ENCODE measurements at regions not wholly inside any gene's neighbourhood (a gene's known extent, or its start where the extent isn't known, plus 50 kb on each side); places are given as distances from the start of the nearest gene placed in this dataset.

DNA sequence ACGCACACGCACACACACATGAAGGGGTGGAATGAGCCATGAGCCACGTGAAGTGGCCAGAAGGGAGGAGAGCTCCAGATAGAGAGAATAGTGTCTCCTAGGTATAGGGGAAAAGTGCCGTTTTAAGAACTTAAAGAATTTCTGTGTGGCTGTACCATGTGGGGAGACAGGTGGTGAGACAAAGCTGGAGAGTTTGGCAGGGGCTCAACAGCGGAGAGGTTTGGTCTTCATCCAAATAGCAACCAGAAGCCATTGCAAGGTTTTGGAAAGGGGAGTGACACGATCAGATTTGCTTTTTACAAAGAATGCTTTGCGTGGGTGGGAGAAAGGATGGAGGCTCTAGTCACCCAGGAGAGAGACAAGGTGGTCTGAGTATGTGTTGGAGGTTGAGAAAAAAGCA lies 146.0 kb downstream of the IL20RB start:
- Mint-ChIP-seq H3K36me3 (ENCODE audit: insufficient read depth, unreplicated experiment) (no peaks in the 10 kb centered on the region), H3K27ac (ENCODE audit: unreplicated experiment) (no peak overlapping the region), H3K27me3 (ENCODE audit: unreplicated experiment) (peaks cover 27% of the 10 kb centered on the region), H3K9me3 (ENCODE audit: low read depth, unreplicated experiment) (no peaks in the 10 kb centered on the region), H3K4me3 (ENCODE audit: low read depth, unreplicated experiment) (no peak overlapping the region), H3K4me1 (ENCODE audit: low read depth, unreplicated experiment) (no peaks in the 10 kb centered on the region)
- TF ChIP-seq, protein P1, sequence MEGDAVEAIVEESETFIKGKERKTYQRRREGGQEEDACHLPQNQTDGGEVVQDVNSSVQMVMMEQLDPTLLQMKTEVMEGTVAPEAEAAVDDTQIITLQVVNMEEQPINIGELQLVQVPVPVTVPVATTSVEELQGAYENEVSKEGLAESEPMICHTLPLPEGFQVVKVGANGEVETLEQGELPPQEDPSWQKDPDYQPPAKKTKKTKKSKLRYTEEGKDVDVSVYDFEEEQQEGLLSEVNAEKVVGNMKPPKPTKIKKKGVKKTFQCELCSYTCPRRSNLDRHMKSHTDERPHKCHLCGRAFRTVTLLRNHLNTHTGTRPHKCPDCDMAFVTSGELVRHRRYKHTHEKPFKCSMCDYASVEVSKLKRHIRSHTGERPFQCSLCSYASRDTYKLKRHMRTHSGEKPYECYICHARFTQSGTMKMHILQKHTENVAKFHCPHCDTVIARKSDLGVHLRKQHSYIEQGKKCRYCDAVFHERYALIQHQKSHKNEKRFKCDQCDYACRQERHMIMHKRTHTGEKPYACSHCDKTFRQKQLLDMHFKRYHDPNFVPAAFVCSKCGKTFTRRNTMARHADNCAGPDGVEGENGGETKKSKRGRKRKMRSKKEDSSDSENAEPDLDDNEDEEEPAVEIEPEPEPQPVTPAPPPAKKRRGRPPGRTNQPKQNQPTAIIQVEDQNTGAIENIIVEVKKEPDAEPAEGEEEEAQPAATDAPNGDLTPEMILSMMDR (IDR thresholded peaks at IDR 0.05; ENCODE audit: unreplicated experiment), result no peak
- BruUV-seq (replicated peaks), result no TSS peak
- DNase-seq, result no peak
- intact Hi-C loops (cut with micrococcal nuclease; ENCODE audit: unreplicated experiment), result loop anchor here (2.0 kb wide), 1 partner anchor 71 kb away; no protein-coding TSS in a partner anchor
- CTCF ChIA-PET, result no interaction called here

DNA sequence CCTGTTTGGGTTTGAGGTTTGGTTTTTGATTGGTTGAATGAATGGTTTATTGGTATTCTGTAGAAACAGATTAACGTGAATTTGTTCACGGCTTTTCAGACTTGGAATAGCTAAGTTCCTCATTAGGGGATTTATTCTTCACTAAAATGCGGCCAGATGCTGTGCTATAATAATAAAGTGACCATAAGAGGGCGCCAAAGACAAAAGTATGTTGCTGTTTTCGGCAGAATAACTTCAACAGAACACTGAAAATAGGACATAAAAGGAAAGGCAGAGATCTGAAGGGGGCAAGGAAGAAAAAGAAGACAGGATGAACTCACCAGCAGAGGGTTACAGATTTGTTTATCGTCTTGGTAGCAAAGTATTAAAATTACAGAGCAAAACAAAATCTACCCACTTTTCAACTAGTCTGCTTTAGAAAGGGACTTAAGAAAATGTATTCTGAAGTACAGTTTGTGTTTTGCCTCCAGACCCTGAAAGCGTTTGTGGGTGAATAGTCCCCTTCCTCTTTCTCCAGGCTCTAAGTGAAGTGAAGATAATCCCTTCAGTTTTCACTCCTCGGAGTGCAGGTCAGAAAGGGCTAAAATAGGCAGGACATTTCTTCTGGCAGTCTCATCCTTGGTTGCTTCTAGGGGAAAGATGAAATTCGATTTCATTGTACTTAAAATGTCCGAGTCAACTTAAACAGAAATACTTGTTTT lies 147.6 kb downstream of the IL20RB start:
- CTCF ChIA-PET, result interaction anchor here (0.6 to 2.0 kb wide), 9 partner anchors 9 to 866 kb away, joined by 3 to 11 read pairs (median 4); no protein-coding TSS in a partner anchor
- BruUV-seq (replicated peaks), result no TSS peak
- intact Hi-C loops (cut with micrococcal nuclease; ENCODE audit: unreplicated experiment), result loop anchor here (1.0 to 5.0 kb wide), 7 partner anchors 73 to 947 kb away; no protein-coding TSS in a partner anchor
- TF ChIP-seq, protein P1 (IDR thresholded peaks at IDR 0.05; ENCODE audit: unreplicated experiment), result peak; percentile 71
- peaks cover 29% of the 10 kb centered on the region for H3K27me3 Mint-ChIP-seq (ENCODE audit: unreplicated experiment)
- no peaks in the 10 kb centered on the region for H3K9me3 Mint-ChIP-seq (ENCODE audit: low read depth, unreplicated experiment)
- H3K36me3 Mint-ChIP-seq (ENCODE audit: insufficient read depth, unreplicated experiment), result no peaks in the 10 kb centered on the region
- no peaks in the 10 kb centered on the region for H3K4me1 Mint-ChIP-seq (ENCODE audit: low read depth, unreplicated experiment)
- no peak overlapping the region for H3K27ac Mint-ChIP-seq (ENCODE audit: unreplicated experiment)
- H3K4me3 Mint-ChIP-seq (ENCODE audit: low read depth, unreplicated experiment), result no peak overlapping the region
- DNase-seq, result peak; percentile 63

DNA sequence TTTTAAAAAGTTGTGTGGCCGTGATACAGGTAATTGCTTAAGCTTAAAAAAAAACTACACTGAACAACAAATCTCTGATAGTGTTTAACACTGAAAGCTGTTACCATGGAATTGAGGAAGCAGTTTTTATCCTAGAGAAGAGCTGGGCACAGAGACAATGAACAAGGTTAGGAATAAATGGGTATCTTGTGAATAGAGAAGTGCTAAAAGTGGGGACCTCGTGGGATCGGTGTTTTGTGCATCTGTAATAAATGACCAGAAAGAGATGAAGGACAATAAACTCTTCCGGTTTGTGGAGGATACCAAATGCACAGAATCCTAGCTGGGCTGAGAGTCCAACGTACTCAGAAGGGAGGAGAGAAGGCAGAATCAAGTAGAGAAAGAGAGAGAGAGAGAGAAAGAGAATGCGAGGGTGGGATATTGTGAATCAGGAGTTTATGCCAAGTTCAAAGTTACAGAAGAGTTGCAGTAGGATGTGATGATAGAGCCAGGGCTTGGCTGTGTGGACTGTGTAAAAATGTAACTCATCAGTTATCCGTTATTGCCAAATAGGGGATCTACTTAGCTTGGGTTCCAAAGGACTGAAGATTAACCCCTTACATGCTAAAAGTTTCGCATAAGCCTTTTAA lies 148.9 kb downstream of the IL20RB start:
- intact Hi-C loops (cut with micrococcal nuclease; ENCODE audit: unreplicated experiment), result loop anchor here (5.0 kb wide), 1 partner anchor 601 kb away; no protein-coding TSS in a partner anchor
- DNase-seq, result no peak
- no TSS peak for BruUV-seq (replicated peaks)
- H3K27me3 Mint-ChIP-seq (ENCODE audit: unreplicated experiment), result peaks cover 29% of the 10 kb centered on the region
- H3K36me3 Mint-ChIP-seq (ENCODE audit: insufficient read depth, unreplicated experiment), result no peaks in the 10 kb centered on the region
- H3K27ac Mint-ChIP-seq (ENCODE audit: unreplicated experiment), result no peak overlapping the region
- CTCF ChIA-PET, result interaction anchor here (0.6 to 2.0 kb wide), 4 partner anchors 371 to 865 kb away, joined by 3 to 11 read pairs (median 4); no protein-coding TSS in a partner anchor
- no peaks in the 10 kb centered on the region for H3K9me3 Mint-ChIP-seq (ENCODE audit: low read depth, unreplicated experiment)
- no peak overlapping the region for H3K4me3 Mint-ChIP-seq (ENCODE audit: low read depth, unreplicated experiment)
- TF ChIP-seq, protein P1 (IDR thresholded peaks at IDR 0.05; ENCODE audit: unreplicated experiment), result no peak
- H3K4me1 Mint-ChIP-seq (ENCODE audit: low read depth, unreplicated experiment), result no peaks in the 10 kb centered on the region

DNA sequence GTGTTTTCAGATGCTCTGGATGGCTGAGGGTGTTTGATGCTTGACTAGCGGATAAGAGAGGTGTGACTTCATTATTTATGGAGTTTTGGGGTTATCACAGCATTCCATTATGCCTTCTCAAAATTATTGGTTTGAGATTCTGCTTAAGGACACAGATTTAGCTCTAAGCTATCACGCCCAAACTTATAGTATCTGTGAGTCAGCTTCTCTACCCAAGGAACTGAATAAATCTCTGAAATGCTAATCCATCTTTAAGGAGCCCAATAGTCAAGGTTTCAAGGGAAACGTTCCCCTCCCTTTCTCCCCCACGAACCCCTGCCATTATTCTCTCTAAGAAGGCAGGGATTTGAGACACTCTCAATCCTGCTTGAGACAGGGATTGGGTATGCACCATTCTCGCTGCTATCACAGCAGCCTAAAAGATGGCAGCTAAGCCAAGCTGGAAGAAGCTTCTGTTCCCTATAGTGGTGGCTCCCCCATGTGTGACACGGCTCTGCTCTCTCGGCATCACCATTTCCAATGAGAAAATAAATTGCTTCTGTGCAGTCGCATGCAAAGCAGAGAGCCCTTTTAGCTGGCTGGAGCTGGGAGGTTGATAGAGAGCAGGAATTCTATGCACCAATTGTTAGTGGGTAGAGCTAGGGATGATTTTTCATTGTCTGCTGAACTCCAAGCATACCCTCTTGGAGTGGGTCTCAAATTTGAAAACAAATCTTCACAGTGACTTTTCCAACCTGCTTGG lies 151.1 kb downstream of the IL20RB start:
- Mint-ChIP-seq H3K4me3 (ENCODE audit: low read depth, unreplicated experiment) (no peak overlapping the region), H3K4me1 (ENCODE audit: low read depth, unreplicated experiment) (no peaks in the 10 kb centered on the region), H3K27me3 (ENCODE audit: unreplicated experiment) (peaks cover 29% of the 10 kb centered on the region), H3K36me3 (ENCODE audit: insufficient read depth, unreplicated experiment) (no peaks in the 10 kb centered on the region), H3K9me3 (ENCODE audit: low read depth, unreplicated experiment) (no peaks in the 10 kb centered on the region), H3K27ac (ENCODE audit: unreplicated experiment) (no peak overlapping the region)
- TF ChIP-seq, protein P1 (IDR thresholded peaks at IDR 0.05; ENCODE audit: unreplicated experiment), result no peak
- intact Hi-C loops (cut with micrococcal nuclease; ENCODE audit: unreplicated experiment), result loop anchor here (5.0 kb wide), 1 partner anchor 598 kb away; no protein-coding TSS in a partner anchor
- BruUV-seq (replicated peaks), result no TSS peak
- CTCF ChIA-PET, result interaction anchor here (0.9 to 3.0 kb wide), 5 partner anchors 16 to 863 kb away, joined by 3 to 10 read pairs (median 3); partner anchors contain the start of gene STAG1
- no peak for DNase-seq

Data from Calu3 (cell line).